Esophagus (tissue), 2 donors: ENCODE measurements at regions not wholly inside any gene's neighbourhood (a gene's known extent, or its start where the extent isn't known, plus 50 kb on each side); places are given as distances from the start of the nearest gene placed in this dataset.

Source experiments
- H3K27ac ChIP-seq, 2 donors: one replicate each; pipeline ENCODE4 v1.5.1; 2013; ENCODE audit warnings: low read depth in 2 of 2, mild to moderate bottlenecking in 2 of 2, inconsistent platforms in 1 of 2, low read length in 1 of 2, moderate library complexity in 1 of 2
- H3K27me3 ChIP-seq, 2 donors: one replicate each; pipeline ENCODE4 v1.6.1; 2013; ENCODE audit warnings: low read length in 2 of 2, control low read depth in 1 of 2, mild to moderate bottlenecking in 1 of 2; ENCODE audit not compliant: insufficient read depth in 2 of 2, control insufficient read depth in 1 of 2
- H3K36me3 ChIP-seq, 2 donors: one replicate each; pipeline ENCODE4 v1.6.1; 2013; ENCODE audit warnings: low read length in 1 of 2; ENCODE audit not compliant: control insufficient read depth in 2 of 2, insufficient read depth in 2 of 2
- H3K4me1 ChIP-seq, 2 donors: one replicate each; pipeline ENCODE4 v1.6.1; 2013; ENCODE audit warnings: low read length in 1 of 2; ENCODE audit not compliant: control insufficient read depth in 2 of 2, insufficient read depth in 2 of 2
- H3K4me3 ChIP-seq, 2 donors: one replicate each; pipeline ENCODE4 v1.5.1; 2013; ENCODE audit warnings: low read length in 2 of 2, mild to moderate bottlenecking in 2 of 2, low read depth in 1 of 2, moderate library complexity in 1 of 2
- H3K9me3 ChIP-seq, 2 donors: one replicate each; pipeline ENCODE4 v1.6.1; 2013; ENCODE audit warnings: mild to moderate bottlenecking in 2 of 2, low read depth in 1 of 2, low read length in 1 of 2, moderate library complexity in 1 of 2; ENCODE audit not compliant: control insufficient read depth in 2 of 2, insufficient read depth in 1 of 2
- WGBS, 2 donors: extraction: QIAGEN DNeasy Blood & Tissue Kit; methylation state at CpG; one replicate each; pipeline ENCODE4 v1.1.7; 2013; 5-methylcytosine and 5-hydroxymethylcytosine counted together
- donor health status: healthy with polysubstance abuse.
- donor health status: Bipolar disorder and iron deficiency.

- WGBS, 2 donors: 62 to 68% methylated on average over 4 of the region's 4 CpGs
- no peaks in the 10 kb centered on the region for H3K9me3 ChIP-seq
- H3K4me1 ChIP-seq: no peaks in the 10 kb centered on the region
- no peak overlapping the region for H3K27ac ChIP-seq
- no peak overlapping the region for H3K4me3 ChIP-seq
- H3K27me3 ChIP-seq: no peaks in the 10 kb centered on the region
- no peaks in the 10 kb centered on the region for H3K36me3 ChIP-seq
These were observed 76.8 kb upstream of the PELI1 start for GRCh38 chr2:64220894-64221617.

GRCh38 chr2:64221935-64222334 is 77.7 kb upstream of the PELI1 start:
- H3K4me1 ChIP-seq: no peaks in the 10 kb centered on the region
- no peaks in the 10 kb centered on the region for H3K27me3 ChIP-seq
- H3K27ac ChIP-seq: no peak overlapping the region
- no peaks in the 10 kb centered on the region for H3K36me3 ChIP-seq
- 88% methylated on average over 2 of the region's 2 CpGs for WGBS, 2 donors
- no peaks in the 10 kb centered on the region for H3K9me3 ChIP-seq
- no peak overlapping the region for H3K4me3 ChIP-seq

GRCh38 chr2:64222351-64222750 is 78.1 kb upstream of the PELI1 start:
- Histone ChIP-seq H3K4me3 (no peak overlapping the region), H3K4me1 (no peaks in the 10 kb centered on the region), H3K9me3 (no peaks in the 10 kb centered on the region), H3K27me3 (no peaks in the 10 kb centered on the region), H3K27ac (no peak overlapping the region), H3K36me3 (no peaks in the 10 kb centered on the region)
- WGBS, 2 donors: 24 to 29% methylated on average over 2 of the region's 2 CpGs

- no peak overlapping the region for H3K4me3 ChIP-seq
- H3K4me1 ChIP-seq: no peaks in the 10 kb centered on the region
- H3K9me3 ChIP-seq: no peaks in the 10 kb centered on the region
- no peaks in the 10 kb centered on the region for H3K27me3 ChIP-seq
- H3K27ac ChIP-seq: peak overlapping the region in 1 of 2 donors; percentile 22
- WGBS, 2 donors: 71 to 79% methylated on average over 3 of the region's 3 CpGs
- H3K36me3 ChIP-seq: no peaks in the 10 kb centered on the region
These were observed 78.8 kb upstream of the PELI1 start for GRCh38 chr2:64223055-64223454.

GRCh38 chr2:64225491-64225890 is 81.3 kb upstream of the PELI1 start:
- peaks cover 0 to 1% of the 10 kb centered on the region in 2 donors for H3K4me1 ChIP-seq
- no peak overlapping the region for H3K27ac ChIP-seq
- no peaks in the 10 kb centered on the region for H3K36me3 ChIP-seq
- no peaks in the 10 kb centered on the region for H3K9me3 ChIP-seq
- no peak overlapping the region for H3K4me3 ChIP-seq
- no peaks in the 10 kb centered on the region for H3K27me3 ChIP-seq
- 95 to 97% methylated on average over 1 of the region's 1 CpG for WGBS, 2 donors

- Histone ChIP-seq H3K27ac (no peak overlapping the region), H3K36me3 (no peaks in the 10 kb centered on the region), H3K4me1 (peaks cover 0 to 1% of the 10 kb centered on the region in 2 donors), H3K27me3 (no peaks in the 10 kb centered on the region), H3K4me3 (no peak overlapping the region), H3K9me3 (no peaks in the 10 kb centered on the region)
- WGBS, 2 donors: 89 to 93% methylated on average over 5 of the region's 5 CpGs
These were observed 82.4 kb upstream of the PELI1 start for GRCh38 chr2:64226611-64227010.

GRCh38 chr2:64227603-64228125 is 83.4 kb upstream of the PELI1 start:
- no peaks in the 10 kb centered on the region for H3K27me3 ChIP-seq
- no peaks in the 10 kb centered on the region for H3K36me3 ChIP-seq
- 21 to 24% methylated on average over 7 of the region's 7 CpGs for WGBS, 2 donors
- peak overlapping the region; percentile 35 to 42 for H3K4me3 ChIP-seq
- no peaks in the 10 kb centered on the region for H3K9me3 ChIP-seq
- H3K27ac ChIP-seq: peak overlapping the region; percentile 65 to 72
- peaks cover 0 to 1% of the 10 kb centered on the region in 2 donors for H3K4me1 ChIP-seq

GRCh38 chr2:64228126-64228678 is 84.0 kb upstream of the PELI1 start:
- no peaks in the 10 kb centered on the region for H3K36me3 ChIP-seq
- H3K4me1 ChIP-seq: peaks cover 0 to 1% of the 10 kb centered on the region in 2 donors
- H3K4me3 ChIP-seq: peak overlapping the region; percentile 35 to 42
- H3K27me3 ChIP-seq: no peaks in the 10 kb centered on the region
- WGBS, 2 donors: 1% methylated on average over 26 of the region's 26 CpGs
- H3K27ac ChIP-seq: peak overlapping the region; percentile 72 to 80
- H3K9me3 ChIP-seq: no peaks in the 10 kb centered on the region

- H3K4me3 ChIP-seq: no peak overlapping the region
- H3K27ac ChIP-seq: no peak overlapping the region
- no peaks in the 10 kb centered on the region for H3K9me3 ChIP-seq
- H3K27me3 ChIP-seq: no peaks in the 10 kb centered on the region
- H3K36me3 ChIP-seq: no peaks in the 10 kb centered on the region
- WGBS, 2 donors: 80 to 85% methylated on average over 4 of the region's 4 CpGs
- H3K4me1 ChIP-seq: peaks cover 0 to 1% of the 10 kb centered on the region in 2 donors
These were observed 84.7 kb upstream of the PELI1 start for GRCh38 chr2:64228918-64229317.

GRCh38 chr2:64230540-64230939 is 86.3 kb upstream of the PELI1 start:
- H3K27ac ChIP-seq: no peak overlapping the region
- peaks cover 0 to 3% of the 10 kb centered on the region in 2 donors for H3K4me1 ChIP-seq
- H3K27me3 ChIP-seq: no peaks in the 10 kb centered on the region
- no peaks in the 10 kb centered on the region for H3K9me3 ChIP-seq
- no peak overlapping the region for H3K4me3 ChIP-seq
- no peaks in the 10 kb centered on the region for H3K36me3 ChIP-seq
